ENCODE measurements at regions not wholly inside any gene's neighbourhood (a gene's known extent, or its start where the extent isn't known, plus 50 kb on each side); places are given as distances from the start of the nearest gene placed in this dataset.
"Not testable (repeated sequence)": the region's sequence is repeated elsewhere in the genome, so short reads cannot be mapped to it uniquely, and the experiment has no call there.

DNA sequence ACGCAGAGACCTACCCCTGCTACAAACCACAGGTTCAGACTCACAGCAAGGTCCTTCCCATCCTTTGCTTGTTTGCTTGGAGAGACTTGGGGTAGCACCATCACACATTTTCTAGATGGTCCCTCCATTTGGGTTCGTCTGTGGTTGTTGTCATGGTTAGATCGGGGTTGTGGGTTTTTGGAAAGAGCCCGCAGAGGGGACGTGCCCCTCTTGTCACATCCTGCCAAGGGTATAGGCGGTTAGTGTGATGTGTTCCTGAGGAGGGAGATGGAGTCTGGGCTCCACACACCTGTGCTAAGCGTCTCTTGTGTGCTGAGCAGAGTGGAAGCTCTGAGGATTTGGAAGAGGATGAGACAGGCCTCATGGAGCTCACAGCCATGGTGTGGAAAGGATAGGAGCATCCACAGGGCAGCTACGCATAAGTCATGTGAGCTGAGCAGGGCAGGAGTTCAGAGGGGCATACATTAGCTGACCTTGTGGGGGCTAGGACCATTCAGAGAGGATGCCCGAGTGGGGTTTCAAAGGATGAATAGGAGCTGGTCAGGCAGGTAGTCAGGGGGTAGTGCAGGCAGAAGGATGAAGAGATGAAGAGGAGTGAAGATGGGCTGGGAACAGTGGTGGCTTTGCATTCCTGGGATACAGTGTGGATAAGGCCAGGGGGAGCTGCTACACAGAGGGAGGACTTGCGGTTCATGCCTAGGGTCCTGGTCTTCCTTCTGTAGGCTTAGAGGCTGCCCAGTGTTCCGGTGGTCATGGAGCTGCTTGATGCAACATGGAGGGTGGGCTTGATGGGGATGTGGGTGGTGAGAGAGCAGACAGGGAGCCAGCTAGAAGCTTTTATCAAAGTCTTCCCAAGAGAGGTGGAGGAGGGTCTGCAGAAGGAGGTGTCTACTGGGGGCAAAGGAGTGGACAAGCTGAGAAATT is 62.9 kb downstream of the ACKR3 start:
- no peak for DNase-seq

DNA sequence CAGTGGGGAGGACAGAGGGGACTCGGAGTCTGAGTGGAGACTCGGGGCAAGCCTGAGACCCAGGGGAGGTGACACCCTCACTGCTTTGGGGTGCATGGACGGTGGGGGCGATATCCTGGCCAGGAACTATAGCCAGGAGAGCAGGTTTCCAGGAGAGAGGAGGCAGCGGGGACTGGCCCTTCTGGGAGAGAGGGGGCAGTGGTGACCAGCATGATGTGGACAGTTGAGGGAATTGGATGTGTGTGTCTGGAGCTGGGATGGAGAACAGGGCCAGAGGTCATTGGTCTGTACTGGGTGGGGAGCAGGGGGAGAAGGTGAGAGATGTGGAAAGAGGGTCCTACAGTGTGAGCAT is 63.6 kb downstream of the ACKR3 start:
- no peak for DNase-seq

DNA sequence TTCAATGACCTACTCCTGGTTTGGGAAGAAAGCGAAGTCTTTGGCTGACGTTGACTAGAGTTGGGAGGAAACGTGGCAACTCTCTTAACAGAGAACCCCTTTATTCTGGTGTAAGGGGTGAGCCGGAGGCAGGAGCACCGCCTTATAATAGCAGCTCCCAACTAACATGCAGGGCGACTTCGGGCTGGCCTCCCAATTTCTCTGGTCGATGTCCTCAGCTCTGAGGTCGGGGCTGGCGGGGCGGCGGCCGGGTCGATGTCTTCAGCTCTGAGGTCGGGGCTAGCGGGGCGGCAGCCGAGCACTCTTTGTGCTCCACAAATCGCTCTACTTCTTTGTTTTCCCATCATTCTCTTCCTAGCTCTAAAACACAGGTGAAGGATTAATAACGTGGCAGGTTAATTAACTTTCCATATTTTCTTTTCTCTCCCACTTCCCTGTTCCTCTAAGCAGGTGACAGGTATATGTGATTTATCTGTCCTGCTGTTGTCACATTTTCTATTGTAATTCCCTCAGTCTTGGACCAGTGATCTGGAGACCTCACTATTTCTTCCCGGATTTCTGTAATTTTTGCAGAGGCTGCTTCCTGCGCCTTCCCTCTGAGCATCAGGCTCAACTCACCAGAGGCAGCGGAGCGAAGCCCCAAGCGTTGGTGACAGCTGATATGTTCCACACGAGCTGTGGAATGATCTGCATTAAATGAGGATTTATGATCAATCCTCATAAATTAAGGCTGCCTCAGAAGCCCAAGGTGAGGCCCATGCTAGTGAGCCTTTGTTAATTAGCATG is 64.3 kb downstream of the ACKR3 start:
- no peak for DNase-seq

DNA sequence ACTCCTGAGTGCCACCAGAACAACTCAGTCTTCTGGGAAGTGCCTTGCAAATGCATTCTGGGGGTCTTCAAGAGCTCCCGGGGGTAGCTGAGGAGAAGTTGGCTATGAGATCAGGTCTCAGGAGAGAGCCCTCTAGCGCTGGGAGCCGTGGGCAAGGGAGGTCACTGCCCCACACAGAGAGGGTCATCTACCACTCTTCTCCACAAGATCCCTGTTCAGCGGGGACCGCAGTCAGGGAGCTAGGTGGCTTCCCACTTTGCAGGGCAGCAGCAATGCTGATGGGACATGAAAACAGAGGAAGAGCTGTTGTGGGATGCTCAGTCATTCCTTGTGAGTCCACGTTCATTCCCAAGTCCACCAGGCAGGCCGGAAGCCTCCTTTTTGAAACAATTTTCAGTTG is 66.6 kb downstream of the ACKR3 start:
- DNase-seq: no peak

DNA sequence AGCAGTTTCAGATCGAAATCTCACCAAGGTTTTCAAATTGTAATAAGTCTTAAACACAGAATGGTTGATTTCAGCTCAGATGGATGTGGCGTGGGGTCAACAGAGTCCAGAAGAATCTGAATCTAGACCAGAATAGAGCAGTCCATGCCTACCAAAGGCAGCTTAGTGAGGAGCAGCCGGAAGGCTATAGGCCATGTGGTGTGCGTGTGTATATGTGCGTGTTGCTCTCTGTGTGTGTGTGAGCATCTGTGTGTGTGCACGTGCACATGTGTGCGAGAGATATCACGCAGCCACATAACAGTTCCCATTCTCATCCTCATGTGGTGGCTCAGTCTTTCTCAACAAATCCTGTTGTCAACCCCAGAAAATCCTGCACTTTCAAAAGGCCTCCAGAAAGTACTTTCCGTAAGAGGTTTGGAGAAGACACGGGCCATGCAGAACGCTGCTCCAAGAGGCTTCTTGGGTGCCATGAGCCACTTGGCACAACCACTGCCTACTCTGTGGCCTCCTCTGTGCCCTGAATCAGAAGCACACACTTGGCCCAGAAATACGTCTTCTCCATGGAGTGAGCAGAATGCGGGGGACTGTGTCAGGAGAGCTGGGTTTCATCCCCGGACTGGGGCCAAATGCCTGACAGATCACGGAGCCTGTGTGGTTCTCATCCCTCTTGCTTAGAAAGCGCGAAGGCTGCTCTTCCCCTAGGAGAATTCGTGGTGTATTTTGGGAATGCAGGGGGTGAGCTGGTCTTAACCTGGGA is 67.3 kb downstream of the ACKR3 start:
- no peak for DNase-seq

DNA sequence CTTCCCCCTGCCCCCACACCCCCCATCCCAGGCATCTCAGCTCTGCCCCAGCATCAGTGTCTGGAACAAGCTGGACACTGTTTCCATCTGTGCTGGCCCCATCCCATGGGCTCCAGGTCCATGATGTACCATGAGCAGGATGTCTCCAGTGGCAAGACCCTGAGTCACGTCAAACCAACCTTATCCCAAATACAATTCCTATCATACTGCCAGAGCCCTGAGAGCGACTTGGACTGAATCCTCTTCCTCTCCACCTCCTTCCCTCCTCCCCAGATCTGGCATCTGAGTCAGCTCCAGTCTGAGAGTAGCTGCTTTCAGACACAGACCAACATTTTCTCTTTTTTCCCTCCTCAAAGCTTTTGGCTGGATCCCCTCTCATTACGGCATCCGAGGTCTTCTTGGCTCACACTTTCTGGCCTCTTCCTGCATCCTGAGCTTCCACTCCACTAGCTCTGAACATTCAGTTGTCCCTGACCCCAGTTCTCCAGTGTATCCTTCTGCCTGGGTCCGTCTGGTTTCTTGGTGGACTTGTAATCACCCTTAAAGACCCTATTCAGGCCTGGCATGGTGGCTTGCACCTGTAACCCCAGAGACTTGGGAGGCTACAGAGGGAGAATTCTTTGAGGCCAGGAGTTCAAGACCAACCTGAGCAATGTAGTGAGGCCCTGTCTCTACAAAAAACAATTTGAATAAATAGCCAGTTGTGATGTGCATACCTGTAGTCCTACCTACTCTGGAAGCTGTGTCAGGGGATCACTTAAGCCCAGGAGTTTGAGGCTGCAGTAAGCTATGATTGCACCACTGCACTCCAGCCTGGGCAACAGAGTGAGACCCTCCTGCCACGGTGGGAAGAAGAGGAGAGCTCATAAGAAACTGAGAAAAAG is 68.3 kb downstream of the ACKR3 start:
- DNase-seq: no peak

DNA sequence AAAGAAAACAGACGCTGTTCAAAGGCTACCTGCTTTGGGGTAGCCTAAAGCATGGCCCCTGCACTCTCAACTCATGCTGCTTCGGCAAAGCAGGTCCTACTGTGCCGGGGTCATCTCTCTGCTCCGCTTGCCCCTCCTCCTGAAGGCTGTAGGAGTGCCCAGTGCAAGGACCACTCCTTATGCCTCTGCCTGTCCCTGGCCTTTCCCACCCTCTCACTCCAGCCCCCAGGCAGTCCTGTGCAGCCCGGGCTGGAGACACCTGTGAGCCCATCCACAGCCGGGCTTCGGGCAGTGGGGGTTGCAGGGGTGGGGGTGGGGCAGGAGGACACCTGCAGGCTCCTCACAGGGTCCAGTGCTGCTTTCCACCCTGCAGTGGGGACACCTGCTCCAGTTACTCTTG is 69.1 kb downstream of the ACKR3 start:
- DNase-seq: no peak

DNA sequence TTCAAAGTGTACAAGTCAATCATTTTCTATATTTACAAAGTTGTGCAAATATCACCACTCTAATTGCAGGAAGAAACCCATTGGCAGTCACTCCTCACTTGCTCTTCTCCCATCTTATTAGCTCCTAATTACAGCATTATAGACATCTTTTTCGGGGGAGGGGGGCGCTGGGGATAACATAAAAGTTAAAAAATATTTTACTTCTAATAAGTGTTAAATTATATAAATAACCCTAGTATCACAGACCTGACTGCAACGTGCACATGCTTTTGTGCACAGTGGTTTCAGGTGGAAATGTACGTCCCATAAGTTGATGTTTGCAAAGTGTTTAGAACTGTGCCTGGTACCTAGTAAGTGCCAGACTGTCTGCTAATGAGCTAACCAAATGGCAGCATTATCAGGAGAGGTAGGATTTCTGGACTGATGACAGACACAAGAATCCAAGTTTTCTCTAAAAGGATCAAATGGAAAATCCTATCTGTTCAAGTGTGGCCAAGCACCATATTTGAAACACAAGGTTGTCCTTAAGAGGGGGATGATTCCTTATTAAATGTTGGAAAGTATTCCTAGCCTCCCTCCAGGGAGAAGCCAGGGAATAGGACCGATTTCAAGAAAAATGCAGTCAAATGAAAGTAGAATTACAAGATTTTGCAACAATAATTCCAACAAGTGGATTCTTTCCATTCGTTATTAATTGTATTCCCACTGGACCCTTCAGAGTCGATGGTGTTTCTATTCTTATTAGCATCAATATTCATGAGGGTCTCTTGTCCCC is 70.0 kb downstream of the ACKR3 start:
- no peak for DNase-seq

DNA sequence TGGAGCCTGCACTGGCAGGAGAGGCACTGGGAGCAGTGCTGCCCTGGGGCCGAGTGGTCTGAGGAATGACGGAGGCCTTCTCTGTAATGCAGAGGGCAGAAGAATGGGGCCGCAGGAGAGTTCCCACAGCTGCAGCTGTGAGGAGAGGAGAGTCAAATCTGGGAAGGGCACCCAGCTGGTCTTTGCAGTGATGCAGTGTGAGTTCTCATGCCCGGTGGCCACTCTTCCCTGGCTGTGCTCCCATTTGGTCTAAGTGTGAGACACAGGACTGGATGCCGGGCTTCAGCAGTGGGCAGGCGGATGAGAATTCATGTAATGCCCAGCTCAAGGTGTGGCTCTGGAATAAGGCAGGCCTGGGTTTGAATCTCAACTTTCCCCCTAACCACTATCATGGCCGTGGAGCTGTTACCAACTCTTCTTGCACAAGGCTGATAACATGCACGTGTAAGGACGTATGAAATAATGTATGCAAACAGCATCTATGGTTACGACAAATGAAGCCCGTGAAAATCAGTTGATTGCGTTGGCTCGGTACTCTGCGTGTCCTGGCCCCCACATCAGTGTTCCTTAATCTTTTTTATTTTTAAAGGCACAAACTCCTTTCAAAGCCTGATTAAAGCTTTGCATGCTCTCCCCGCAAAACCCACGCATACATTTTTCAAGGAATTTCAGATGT is 71.6 kb downstream of the ACKR3 start:
- no peak for DNase-seq

DNA sequence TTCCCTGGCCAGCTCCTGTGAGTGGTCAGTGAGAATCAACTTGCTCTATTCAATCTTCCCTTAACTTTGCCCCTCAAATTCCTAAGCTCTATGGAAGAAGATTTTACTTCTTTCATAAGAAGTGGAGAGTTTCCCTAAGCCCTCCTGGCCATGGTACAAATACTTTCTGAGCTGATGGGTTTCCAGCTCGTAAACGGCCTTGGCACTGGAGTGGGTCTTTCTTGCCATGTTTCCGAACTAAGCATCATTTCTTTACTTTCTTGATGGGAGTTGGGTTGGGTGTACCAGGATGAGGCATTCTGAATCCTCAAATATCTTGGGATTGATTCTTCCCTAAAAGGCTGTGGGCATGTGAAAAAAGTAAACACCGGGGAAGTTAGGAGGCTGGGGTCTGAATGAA is 72.5 kb downstream of the ACKR3 start:
- no peak for DNase-seq

DNA sequence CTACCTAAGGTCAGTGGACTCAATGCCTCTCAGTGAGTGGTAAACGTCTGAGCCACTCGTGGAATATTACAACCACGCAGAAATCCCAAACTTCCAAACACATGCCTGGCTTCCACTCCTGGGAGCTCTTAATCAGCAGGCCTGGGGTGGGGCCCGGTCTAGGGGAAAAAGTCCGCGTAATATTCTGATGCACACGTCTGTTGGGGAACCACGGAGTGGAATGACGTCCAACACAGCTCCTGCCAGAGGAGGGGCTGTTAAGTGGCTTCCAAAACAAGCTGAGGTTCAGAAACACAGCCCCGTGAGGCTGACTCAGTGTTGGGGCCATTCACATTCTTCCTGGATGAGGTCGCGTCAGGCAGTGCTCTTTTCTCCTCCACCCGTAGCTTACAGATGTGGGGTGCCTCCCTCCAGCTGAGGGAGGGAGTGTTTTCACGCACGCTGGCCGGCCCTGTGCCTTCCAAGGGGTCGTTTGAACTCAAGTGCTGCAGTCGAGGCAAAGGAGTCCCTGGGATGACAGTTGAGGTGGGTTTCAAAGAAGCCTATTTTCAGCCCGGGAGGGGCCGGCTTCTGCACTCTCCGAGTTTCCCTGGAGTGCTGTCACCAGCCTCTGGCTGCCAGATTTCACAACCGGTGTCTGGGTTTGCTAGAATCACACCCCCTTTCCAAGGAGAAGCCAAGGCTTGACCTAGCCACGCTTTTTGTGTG is 73.1 kb downstream of the ACKR3 start:
- DNase-seq: no peak

DNA sequence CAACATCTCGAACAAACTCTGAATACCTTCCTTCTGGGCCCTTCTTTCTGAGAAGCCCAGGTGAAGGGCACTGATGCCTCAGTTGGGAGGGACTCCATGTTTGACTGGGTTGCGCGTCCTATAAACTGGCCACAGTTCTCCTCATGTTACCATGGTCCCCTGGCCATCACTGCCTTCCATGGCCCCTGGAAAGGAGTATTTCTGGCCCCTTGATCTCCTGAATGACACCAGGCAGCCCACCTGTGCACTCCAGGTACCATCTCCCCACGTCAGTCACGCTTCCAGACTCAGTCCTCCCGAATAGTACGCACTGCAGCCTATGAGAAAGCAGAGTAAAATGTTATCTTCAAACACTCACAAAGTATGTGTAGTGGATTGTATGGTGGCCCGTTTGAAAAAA is 73.9 kb downstream of the ACKR3 start:
- no peak for DNase-seq

DNA sequence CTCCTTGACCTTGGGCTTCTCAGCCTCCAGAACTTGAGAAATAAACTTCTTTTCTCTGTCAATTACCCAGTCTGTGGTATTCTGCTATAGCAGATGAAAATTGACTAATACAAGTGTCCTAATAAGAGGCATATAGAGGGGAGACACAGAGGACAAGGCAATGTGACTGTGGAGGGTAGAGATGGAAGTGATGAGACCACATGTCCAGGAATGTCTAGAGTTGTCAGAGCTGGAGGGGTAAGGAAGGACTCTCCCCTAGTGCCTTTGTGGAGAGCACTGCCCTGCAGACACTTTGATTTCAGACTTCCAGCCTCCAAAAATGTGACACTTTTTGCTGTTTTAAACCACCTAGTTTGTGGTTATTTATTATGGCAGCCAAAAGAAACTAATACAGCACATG is 74.4 kb downstream of the ACKR3 start:
- DNase-seq: no peak

DNA sequence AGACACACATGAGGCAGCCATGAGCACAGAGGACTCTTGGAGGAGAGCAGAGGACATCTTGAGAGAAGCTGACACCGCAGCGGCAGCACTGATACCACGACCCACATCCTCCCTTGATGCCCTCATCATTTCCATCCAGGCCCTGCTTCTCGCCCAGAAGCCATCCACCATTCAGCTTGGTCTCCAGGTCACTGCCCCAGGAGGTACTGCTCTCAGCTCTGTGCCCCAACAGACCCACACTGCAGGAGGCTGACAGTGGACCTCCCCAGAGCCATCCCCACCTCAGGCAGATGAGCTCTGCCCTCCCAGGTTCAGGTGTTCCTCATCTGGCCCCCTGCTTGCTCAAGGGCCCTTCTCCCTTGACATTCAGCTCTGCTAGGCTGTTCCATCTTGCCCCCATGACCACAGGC is 74.9 kb downstream of the ACKR3 start:
- no peak for DNase-seq

DNA sequence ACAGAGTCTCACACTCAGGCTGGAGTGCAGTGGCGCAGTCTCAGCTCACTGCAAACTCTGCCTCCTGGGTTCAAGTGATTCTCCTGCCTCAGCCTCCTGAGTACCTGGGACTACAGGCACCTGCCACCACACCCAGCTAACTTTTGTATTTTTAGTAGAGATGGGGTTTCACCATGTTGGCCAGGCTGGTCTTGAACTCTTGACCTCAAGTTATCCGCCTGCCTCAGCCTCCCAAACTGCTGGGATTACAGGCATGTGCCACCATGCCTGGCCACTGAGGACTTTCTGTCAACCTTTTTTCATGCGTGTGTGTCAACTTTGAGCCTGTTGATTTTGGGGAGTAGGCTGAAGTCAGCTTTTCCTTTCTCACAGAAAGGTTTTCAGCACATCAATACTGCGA is 75.5 kb downstream of the ACKR3 start:
- not testable (repeated sequence) for DNase-seq

DNA sequence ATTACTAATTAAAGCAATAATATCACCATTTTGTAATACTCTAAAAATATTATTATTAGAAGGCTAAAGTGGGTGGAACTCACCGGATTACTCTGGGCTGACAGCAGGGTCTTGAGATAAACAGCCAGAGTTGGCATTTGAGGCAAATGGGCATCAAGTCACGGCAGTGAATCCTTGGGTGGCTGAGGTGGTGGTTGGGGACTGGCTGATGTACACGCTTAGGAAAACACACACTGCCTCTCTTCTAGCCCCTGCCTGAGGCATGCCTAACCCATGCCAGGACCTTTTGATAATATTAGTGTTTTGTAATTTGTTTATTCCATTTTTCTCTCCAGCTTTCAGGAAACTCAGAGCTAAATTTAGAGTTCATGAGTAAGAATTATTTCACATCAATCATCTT is 76.8 kb downstream of the ACKR3 start:
- DNase-seq: no peak

DNA sequence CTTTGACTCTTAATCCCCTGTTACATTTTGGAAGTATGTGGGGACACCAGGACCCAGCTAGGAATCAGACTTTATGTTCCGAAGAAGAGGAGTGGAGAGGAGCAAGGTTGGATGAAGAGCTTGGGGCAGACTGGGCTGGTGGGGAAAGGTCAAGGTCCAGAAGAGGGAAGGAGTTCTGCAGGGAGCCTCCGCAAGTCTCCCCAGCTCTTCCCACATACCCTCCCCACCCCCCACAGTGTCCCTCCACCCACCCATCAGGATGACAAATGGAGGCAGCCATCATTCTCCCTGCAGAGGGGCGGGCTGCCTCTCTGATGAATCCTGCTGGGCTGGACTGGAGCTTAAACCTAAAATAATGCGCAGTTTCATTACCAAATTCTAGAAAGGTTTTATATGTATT is 77.2 kb downstream of the ACKR3 start:
- no peak for DNase-seq

DNA sequence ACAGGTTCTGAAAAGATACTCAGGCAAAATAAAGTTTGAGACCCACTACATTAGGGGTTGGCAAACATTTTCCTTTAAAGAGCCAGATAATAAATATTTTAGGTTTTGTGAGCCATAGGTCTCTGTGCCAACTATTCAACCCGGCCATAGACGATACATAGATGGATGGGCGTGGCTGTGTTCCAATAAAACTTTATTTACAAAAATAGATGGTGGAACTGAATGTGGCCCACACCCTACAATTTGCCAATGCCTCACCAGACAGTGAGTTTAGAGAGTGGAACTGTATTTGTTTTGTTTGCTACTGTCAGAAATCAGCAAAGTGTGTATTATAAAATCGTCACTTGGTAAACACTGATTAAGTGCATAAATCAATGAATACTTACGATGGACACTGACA is 78.0 kb downstream of the ACKR3 start:
- DNase-seq: no peak

DNA sequence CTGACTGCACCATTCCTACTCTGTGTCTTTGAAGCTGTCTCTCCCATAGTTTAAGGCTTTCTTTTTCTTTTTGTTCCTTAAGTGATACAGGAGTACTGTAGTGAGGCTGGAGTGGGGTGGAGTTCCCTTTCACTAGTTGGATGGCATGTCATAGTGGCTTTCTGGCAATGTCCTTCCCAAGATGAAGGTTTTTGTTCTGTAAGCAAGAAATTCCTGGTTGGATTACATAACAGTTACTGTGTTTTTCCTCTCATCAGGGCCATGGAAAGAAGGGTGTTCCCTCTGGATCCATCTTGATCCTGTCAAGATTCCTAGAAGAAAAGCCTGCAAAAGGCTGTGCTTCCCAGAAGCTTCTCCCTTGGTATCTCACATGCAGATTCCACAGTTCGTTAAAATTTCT is 84.2 kb downstream of the ACKR3 start:
- DNase-seq: no peak

DNA sequence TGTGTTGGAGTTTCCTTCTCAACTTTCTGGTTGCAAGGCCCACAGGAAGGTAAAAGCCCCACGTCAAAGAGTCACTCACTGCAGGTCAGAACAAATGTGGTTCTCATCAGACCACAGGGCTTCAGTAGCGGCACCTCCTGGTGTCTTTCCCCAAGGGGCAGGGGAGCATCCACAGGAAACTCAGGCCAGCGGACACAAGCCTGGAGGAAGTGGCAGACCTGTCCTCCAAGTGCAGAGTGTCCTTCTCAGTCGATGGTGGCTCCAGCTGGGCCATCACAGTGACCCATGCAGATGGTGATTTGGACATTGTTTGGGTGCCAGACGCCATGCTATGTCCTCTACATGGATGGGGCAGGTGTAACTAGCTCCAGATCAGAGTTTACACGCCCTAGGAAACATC is 84.9 kb downstream of the ACKR3 start:
- no peak for DNase-seq

DNA sequence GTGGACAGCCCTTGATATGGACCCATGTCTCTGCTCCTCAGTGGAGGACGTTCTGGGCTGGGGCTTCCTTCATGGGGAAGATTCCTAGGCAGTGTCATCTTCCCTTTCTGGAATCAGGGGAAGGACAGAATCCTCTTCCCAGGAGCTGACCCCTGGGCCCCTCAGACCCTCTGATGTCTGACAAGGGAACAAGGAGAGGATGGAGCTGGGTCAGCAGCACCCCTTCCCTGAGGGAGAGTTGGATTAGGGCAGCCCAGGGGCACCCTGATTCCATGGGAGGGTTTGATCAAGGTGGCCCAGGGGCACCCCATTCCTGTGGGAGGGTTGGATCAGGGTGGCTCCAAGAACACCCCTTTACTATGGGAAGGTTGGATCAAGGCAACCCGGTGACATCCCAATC is 86.5 kb downstream of the ACKR3 start:
- no peak for DNase-seq

Data from stimulated activated CD4-positive, alpha-beta T cell treated with anti-CD3 and anti-CD28 coated beads, Interleukin-15, amount 100 ng/mL, for 24 hours (primary cell).